GM12878 (cell line): ENCODE measurements at regions not wholly inside any gene's neighbourhood (a gene's known extent, or its start where the extent isn't known, plus 50 kb on each side); places are given as distances from the start of the nearest gene placed in this dataset.

Experiments used
- BCL3 ChIP-seq: IDR thresholded peaks from 2 replicates; pipeline ENCODE4 v1.6.1; 2011; ENCODE audit warnings: borderline replicate concordance, low read depth, mild to moderate bottlenecking, moderate library complexity, low read length; ENCODE audit not compliant: insufficient read depth, poor library complexity, severe bottlenecking
- BHLHE40 ChIP-seq, 2 experiments: fragments of 450-650 bp in 1 of 2; IDR thresholded peaks; 2 replicates each; pipeline ENCODE4 v1.6.1; 2011 to 2017; ENCODE audit warnings: low read depth in 2 of 2, borderline replicate concordance in 1 of 2, improper control_type of control experiment in 1 of 2, low read length in 1 of 2, mild to moderate bottlenecking in 1 of 2
- BRCA1 ChIP-seq: IDR thresholded peaks from 2 replicates; pipeline ENCODE4 v1.6.1; 2011; ENCODE audit warnings: low read depth, low read length, improper control_type of control experiment
- CREB1 ChIP-seq: IDR thresholded peaks from 2 replicates; pipeline ENCODE4 v1.6.1; 2012; ENCODE audit warnings: low read depth, mild to moderate bottlenecking, inconsistent platforms
- CUX1 ChIP-seq: IDR thresholded peaks from 2 replicates; pipeline ENCODE4 v1.6.1; 2012; ENCODE audit warnings: improper control_type of control experiment, low read depth, low read length; ENCODE audit not compliant: insufficient replicate concordance
- ESRRA ChIP-seq: IDR thresholded peaks from 2 replicates; pipeline ENCODE4 v1.6.1; 2012; ENCODE audit warnings: mild to moderate bottlenecking, low read length, improper control_type of control experiment
- FOS ChIP-seq: IDR thresholded peaks from 3 replicates; pipeline ENCODE4 v1.6.1; 2011; ENCODE audit warnings: borderline replicate concordance; ENCODE audit not compliant: insufficient read length; ENCODE audit errors: extremely low read depth
- JUND ChIP-seq: IDR thresholded peaks from 2 replicates; pipeline ENCODE4 v1.6.1; 2012; ENCODE audit warnings: low read depth, mild to moderate bottlenecking, low read length, improper control_type of control experiment, moderate library complexity
- KLF5 ChIP-seq: fragments of 450-650 bp; IDR thresholded peaks from 2 replicates; pipeline ENCODE4 v1.6.1; 2014; ENCODE audit warnings: mild to moderate bottlenecking; ENCODE audit not compliant: partially characterized antibody
- PAX5 ChIP-seq: IDR thresholded peaks from 2 replicates; pipeline ENCODE4 v1.6.1; 2011; ENCODE audit warnings: low read depth, low read length, borderline replicate concordance
- RB1 ChIP-seq: fragments of 450-650 bp; formaldehyde crosslinking; IDR thresholded peaks from 2 replicates; pipeline ENCODE4 v1.6.1; 2017; ENCODE audit warnings: mild to moderate bottlenecking, borderline replicate concordance
- SMARCA5 ChIP-seq: fragments of 450-650 bp; IDR thresholded peaks from 2 replicates; pipeline ENCODE4 v1.6.1; 2017; ENCODE audit warnings: mild to moderate bottlenecking
- STAT3 ChIP-seq: IDR thresholded peaks from 2 replicates; pipeline ENCODE4 v1.6.1; 2011; ENCODE audit warnings: low read depth, low read length, improper control_type of control experiment
- SUZ12 ChIP-seq: fragments of 200-600 bp; sonication (generic); IDR thresholded peaks from one replicate; pipeline ENCODE4 v1.6.1; 2018; ENCODE audit warnings: antibody characterized with exemption, mild to moderate bottlenecking; ENCODE audit not compliant: unreplicated experiment
- TAF1 ChIP-seq: IDR thresholded peaks from 2 replicates; pipeline ENCODE4 v1.6.1; 2011; ENCODE audit warnings: mild to moderate bottlenecking, low read depth, low read length, borderline replicate concordance
- TBL1XR1 ChIP-seq: IDR thresholded peaks from 2 replicates; pipeline ENCODE4 v1.6.1; 2012; ENCODE audit warnings: low read depth, low read length, improper control_type of control experiment
- TCF7 ChIP-seq: IDR thresholded peaks from 2 replicates; pipeline ENCODE4 v1.6.1; 2014; ENCODE audit warnings: antibody characterized with exemption, borderline replicate concordance
- ZZZ3 ChIP-seq: IDR thresholded peaks from 2 replicates; pipeline ENCODE4 v1.6.1; 2011; ENCODE audit warnings: low read depth; ENCODE audit not compliant: control insufficient read depth, insufficient read length
- TF ChIP-seq, protein P1 (sequence below): fragments of 450-650 bp; IDR thresholded peaks from 2 replicates; pipeline ENCODE4 v1.6.1; 2016; ENCODE audit warnings: mild to moderate bottlenecking
- TF ChIP-seq, protein P2 (sequence below): IDR thresholded peaks from 2 replicates; pipeline ENCODE4 v1.6.1; 2012; ENCODE audit warnings: low read depth, low read length, improper control_type of control experiment
- TF ChIP-seq, protein P3 (sequence below): IDR thresholded peaks from 2 replicates; pipeline ENCODE4 v1.6.1; 2011; ENCODE audit warnings: low read depth, mild to moderate bottlenecking, low read length, moderate library complexity, borderline replicate concordance; ENCODE audit errors: extremely low read depth

GRCh38 chr13:22114630-22115311 lies 443.9 kb downstream of the FGF9 start (continued):
- TF ChIP-seq, protein P1, sequence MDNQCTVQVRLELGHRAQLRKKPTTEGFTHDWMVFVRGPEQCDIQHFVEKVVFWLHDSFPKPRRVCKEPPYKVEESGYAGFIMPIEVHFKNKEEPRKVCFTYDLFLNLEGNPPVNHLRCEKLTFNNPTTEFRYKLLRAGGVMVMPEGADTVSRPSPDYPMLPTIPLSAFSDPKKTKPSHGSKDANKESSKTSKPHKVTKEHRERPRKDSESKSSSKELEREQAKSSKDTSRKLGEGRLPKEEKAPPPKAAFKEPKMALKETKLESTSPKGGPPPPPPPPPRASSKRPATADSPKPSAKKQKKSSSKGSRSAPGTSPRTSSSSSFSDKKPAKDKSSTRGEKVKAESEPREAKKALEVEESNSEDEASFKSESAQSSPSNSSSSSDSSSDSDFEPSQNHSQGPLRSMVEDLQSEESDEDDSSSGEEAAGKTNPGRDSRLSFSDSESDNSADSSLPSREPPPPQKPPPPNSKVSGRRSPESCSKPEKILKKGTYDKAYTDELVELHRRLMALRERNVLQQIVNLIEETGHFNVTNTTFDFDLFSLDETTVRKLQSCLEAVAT, result peak; percentile 84; the same call in 1 of the 2 replicates
- TF ChIP-seq KLF5 (peak; percentile 96), TBL1XR1 (peak; percentile 99), ESRRA (no peak), TCF7 (peak; percentile 76; the same call in 1 of the 2 replicates), BCL3 (peak; percentile 82), ZZZ3 (no peak), CUX1 (no peak), RB1 (no peak), CREB1 (peak; percentile 92), SUZ12 (no peak), FOS (no peak), TAF1 (peak; percentile 40; the same call in 1 of the 2 replicates), JUND (peak; percentile 64; the same call in 1 of the 2 replicates), PAX5 (peak; percentile 96), SMARCA5 (no peak), BRCA1 (no peak), STAT3 (peak; percentile 86; the same call in 1 of the 2 replicates), BHLHE40 (IDR thresholded peaks at IDR 0.05; ENCODE audit: borderline replicate concordance in 1 of 2, low read depth in 2 of 2, low read length in 1 of 2) (peak; percentile 98 to 99)
- TF ChIP-seq, protein P2, sequence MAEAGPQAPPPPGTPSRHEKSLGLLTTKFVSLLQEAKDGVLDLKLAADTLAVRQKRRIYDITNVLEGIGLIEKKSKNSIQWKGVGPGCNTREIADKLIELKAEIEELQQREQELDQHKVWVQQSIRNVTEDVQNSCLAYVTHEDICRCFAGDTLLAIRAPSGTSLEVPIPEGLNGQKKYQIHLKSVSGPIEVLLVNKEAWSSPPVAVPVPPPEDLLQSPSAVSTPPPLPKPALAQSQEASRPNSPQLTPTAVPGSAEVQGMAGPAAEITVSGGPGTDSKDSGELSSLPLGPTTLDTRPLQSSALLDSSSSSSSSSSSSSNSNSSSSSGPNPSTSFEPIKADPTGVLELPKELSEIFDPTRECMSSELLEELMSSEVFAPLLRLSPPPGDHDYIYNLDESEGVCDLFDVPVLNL, result no peak
- TF ChIP-seq, protein P3, sequence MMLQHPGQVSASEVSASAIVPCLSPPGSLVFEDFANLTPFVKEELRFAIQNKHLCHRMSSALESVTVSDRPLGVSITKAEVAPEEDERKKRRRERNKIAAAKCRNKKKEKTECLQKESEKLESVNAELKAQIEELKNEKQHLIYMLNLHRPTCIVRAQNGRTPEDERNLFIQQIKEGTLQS, result no peak
